Subcutaneous abdominal adipose tissue (tissue), 5 donors: ENCODE measurements at regions not wholly inside any gene's neighbourhood (a gene's known extent, or its start where the extent isn't known, plus 50 kb on each side); places are given as distances from the start of the nearest gene placed in this dataset.

ENCODE experiments used
- H3K27ac ChIP-seq: one replicate; pipeline ENCODE4 v1.7.0; 2013; ENCODE audit warnings: low read depth, mild to moderate bottlenecking, inconsistent platforms, low read length, moderate library complexity
- H3K27me3 ChIP-seq, 5 donors: one replicate each; pipeline ENCODE4 v1.7.0; 2013; ENCODE audit warnings: low read length in 5 of 5, inconsistent platforms in 1 of 5; ENCODE audit not compliant: control insufficient read depth in 5 of 5, insufficient read depth in 4 of 5
- H3K36me3 ChIP-seq, 5 donors: one replicate each; pipeline ENCODE4 v1.7.0; 2013; ENCODE audit warnings: low read length in 5 of 5; ENCODE audit not compliant: control insufficient read depth in 5 of 5, insufficient read depth in 5 of 5
- H3K4me1 ChIP-seq, 5 donors: one replicate each; pipeline ENCODE4 v1.7.0; 2013; ENCODE audit warnings: low read length in 5 of 5, mild to moderate bottlenecking in 3 of 5, moderate library complexity in 1 of 5; ENCODE audit not compliant: control insufficient read depth in 5 of 5, insufficient read depth in 5 of 5
- H3K4me3 ChIP-seq, 5 donors: one replicate each; pipeline ENCODE4 v1.7.0; 2013; ENCODE audit warnings: low read length in 5 of 5, low read depth in 1 of 5
- H3K9ac ChIP-seq, 5 donors: one replicate each; pipeline ENCODE4 v1.7.0; 2013; ENCODE audit warnings: low read length in 5 of 5, mild to moderate bottlenecking in 4 of 5, moderate library complexity in 3 of 5
- H3K9me3 ChIP-seq, 5 donors: one replicate each; pipeline ENCODE4 v1.7.0; 2013; ENCODE audit warnings: low read length in 5 of 5; ENCODE audit not compliant: control insufficient read depth in 5 of 5
- donor health status: healthy.
- donor health status: healthy.
- donor health status: healthy.
- donor health status: healthy.
- donor health status: healthy.

DNA sequence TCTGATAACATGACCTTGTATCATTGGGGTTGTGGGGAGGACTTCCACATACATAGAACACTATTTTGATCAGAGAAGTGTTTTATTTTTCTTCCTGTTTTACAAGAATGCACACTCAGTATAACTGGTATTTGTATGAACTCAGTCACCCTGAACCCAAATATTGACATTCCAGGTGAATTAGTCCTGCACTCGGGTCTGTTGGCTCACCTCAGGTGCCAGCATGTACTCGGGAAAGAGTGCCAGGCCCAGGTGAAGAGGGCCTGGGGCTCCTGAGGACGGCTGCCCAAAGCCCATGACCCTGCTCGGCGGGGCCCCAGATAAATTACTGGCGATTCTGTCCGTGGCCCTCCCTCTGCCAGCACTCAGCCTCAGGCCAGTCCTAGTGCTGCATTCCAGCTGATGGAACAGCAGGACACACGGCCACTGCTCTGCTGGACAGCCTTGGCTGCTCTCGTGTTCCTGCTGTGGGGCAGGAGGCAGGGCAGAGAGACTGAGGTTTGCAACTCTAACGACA lies 75.4 kb upstream of the TMPRSS2 start:
- no peaks in the 10 kb centered on the region for H3K4me1 ChIP-seq
- H3K9me3 ChIP-seq = peaks cover 10 to 26% (median 14%) of the 10 kb centered on the region in 5 donors
- no peaks in the 10 kb centered on the region for H3K36me3 ChIP-seq
- H3K27ac ChIP-seq = no peak overlapping the region
- no peak overlapping the region for H3K9ac ChIP-seq
- no peak overlapping the region for H3K4me3 ChIP-seq
- peaks cover 0 to 11% (median 11%) of the 10 kb centered on the region in 5 donors for H3K27me3 ChIP-seq

DNA sequence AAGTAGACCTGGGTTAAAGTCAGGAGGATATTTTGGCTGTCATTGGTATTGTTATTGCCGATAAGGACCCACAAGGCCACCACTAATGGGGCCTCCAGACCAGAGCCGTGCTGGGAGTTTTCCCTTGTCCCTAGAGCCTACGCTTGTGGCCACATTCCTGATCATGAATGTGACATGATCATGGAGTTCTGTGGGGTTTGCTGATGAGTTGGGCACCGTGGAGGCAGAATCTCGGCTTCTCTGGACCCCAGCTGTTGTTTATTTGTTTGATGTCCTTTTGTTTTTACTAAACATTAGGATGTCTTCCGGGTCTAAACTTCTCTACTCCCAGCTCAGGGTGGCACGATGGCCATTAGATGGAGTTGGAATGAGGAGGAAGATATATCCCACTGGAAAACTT lies 74.9 kb upstream of the TMPRSS2 start:
- Histone ChIP-seq H3K36me3 (no peaks in the 10 kb centered on the region), H3K27me3 (peaks cover 0 to 11% (median 11%) of the 10 kb centered on the region in 5 donors), H3K4me1 (no peaks in the 10 kb centered on the region), H3K9me3 (peaks cover 10 to 30% (median 18%) of the 10 kb centered on the region in 5 donors), H3K4me3 (no peak overlapping the region), H3K27ac (no peak overlapping the region), H3K9ac (no peak overlapping the region)

DNA sequence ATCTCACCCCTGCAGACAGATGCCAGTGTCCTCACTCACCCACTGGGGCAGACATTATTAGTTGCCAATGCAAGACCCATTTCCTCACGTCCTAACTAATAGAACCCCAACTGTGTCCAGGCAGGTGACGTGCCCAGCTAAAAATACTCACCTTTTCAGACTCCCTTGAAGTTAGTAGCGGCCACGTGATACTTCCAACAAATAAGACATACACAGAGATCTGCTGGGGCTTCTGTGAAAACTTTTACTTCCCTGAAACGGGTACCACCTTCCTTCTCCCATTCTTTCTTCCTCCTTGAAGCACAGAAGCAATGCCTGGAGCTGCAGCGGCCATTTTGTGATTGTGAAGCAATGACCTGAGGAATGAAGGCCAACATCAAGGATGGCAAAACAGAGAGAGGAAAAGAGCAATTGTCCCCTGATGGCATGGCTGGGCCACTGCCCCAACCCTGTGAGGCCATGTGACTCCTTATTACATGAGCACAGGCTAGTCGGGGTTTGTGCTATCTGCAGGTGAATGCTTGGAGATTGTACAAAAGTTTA lies 74.4 kb upstream of the TMPRSS2 start:
- Histone ChIP-seq H3K4me3 (no peak overlapping the region), H3K9me3 (peaks cover 12 to 32% (median 23%) of the 10 kb centered on the region in 5 donors), H3K27ac (no peak overlapping the region), H3K27me3 (peaks cover 0 to 11% (median 11%) of the 10 kb centered on the region in 5 donors), H3K36me3 (no peaks in the 10 kb centered on the region), H3K4me1 (no peaks in the 10 kb centered on the region), H3K9ac (no peak overlapping the region)

DNA sequence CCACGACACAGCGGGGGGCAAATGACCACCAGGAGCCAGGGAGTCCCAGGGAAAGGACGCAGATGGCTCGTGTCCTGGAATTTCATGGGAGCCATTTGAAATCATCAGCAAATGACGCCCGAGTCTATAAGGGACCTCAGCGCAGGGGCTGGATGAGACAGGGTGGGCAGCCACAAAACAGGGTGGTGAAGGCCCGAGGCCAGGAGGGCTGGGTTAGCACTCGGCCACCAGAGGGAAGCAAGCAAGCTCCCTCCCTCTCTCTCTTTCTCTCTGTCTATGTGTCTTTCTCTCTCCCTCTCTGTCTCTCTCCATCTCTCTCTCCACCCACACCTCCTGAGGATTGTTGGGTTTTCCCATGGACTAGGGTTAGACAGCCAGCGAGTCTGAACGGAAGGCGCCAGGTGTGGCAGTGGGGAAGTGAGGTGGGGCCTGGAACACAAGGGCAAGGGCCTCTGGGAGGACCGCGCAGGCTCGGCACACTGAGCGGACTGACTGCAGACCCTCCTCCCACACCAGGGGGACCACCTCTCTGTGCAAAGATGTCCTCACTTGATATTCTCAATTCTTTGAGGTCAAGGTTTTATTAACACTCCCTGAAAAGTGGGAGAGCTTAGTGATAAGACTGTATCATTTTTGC lies 73.8 kb upstream of the TMPRSS2 start:
- Histone ChIP-seq H3K27ac (no peak overlapping the region), H3K9ac (no peak overlapping the region), H3K9me3 (peaks cover 14 to 34% (median 29%) of the 10 kb centered on the region in 5 donors), H3K36me3 (no peaks in the 10 kb centered on the region), H3K4me1 (no peaks in the 10 kb centered on the region), H3K4me3 (no peak overlapping the region), H3K27me3 (peaks cover 0 to 11% (median 11%) of the 10 kb centered on the region in 5 donors)

DNA sequence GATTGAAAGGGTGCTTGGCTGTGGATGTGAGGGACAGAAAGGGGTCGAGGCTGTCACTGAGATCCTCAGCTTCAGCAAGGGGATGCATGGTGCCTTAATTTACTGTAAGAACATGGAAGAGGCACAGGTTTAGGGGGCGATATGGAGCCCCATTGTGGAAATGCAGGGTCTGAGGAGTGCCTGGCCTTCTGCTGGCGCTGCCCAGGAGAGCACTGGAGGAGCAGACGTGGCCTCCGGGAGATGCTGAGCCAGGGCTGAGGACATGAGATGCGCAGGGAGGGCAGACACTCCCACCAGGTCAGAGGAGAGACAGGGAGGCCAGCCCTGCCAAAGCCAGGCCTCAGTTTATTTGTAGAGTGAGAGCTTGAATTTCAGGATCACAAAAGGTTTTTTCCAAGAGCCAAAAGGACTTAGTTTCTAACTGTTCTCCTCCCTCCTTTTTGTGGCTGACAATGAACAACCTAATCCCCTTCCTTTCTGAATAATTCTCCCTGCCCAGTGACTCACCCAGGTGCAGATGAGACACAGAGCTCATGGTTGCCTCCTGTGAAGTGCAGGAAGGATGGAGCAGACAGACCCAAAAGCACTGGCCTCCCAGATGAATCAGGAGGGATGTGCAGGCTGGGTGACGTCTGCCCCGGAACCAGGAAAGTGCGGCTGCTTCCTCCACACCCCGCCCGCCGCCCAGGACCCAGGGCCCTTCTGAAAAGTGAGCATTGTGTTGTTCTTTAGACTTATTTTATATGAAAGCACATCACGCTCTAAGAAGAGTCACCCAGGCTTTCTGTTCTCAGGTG lies 73.0 kb upstream of the TMPRSS2 start:
- H3K27ac ChIP-seq = no peak overlapping the region
- H3K9me3 ChIP-seq = peaks cover 17 to 36% (median 29%) of the 10 kb centered on the region in 5 donors
- H3K4me1 ChIP-seq = no peaks in the 10 kb centered on the region
- no peaks in the 10 kb centered on the region for H3K36me3 ChIP-seq
- no peak overlapping the region for H3K4me3 ChIP-seq
- H3K27me3 ChIP-seq = peaks cover 0 to 11% (median 11%) of the 10 kb centered on the region in 5 donors
- H3K9ac ChIP-seq = no peak overlapping the region

DNA sequence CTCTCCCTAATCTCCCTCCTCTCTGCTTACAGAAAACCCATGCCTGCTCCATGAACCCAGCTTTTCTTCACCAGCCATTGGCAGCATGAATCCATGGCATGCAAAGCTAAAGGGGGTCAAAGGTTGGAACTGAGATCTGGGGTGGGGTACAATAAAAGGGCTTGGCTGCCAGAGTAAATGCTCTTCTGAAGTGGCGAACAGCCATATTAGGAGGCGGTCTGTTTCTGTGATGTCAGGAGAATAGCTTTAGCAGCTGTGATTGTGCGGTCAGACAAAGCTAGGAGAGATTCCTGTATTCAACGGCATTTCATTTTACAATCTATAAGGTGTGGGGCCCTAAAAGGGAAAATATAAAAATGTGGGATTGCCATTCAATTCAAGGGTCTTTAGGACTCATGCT lies 71.7 kb upstream of the TMPRSS2 start:
- Histone ChIP-seq H3K4me3 (no peak overlapping the region), H3K36me3 (no peaks in the 10 kb centered on the region), H3K27me3 (peaks cover 0 to 11% (median 3%) of the 10 kb centered on the region in 5 donors), H3K9ac (no peak overlapping the region), H3K27ac (no peak overlapping the region), H3K9me3 (peaks cover 17 to 40% (median 29%) of the 10 kb centered on the region in 5 donors), H3K4me1 (no peaks in the 10 kb centered on the region)

DNA sequence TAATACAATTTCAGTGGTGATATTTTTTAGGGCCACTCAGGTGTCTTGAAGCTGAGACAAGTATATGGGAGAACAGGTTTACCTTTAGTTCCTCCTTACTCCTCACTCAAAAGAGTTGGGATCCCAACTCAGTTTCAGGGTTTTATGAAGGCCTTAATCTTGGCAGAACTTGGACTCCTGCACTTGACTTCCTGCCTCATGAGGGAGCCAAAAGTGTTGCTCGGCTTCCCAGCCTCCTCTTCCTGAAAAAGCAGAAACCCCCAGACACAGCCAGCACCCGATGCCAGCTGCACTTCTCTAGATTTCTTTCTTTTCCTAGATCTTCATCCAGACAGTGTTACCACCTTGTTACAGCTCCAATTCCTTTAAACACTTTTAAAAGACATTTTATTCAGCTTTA lies 70.8 kb upstream of the TMPRSS2 start:
- Histone ChIP-seq H3K9ac (no peak overlapping the region), H3K27ac (no peak overlapping the region)

DNA sequence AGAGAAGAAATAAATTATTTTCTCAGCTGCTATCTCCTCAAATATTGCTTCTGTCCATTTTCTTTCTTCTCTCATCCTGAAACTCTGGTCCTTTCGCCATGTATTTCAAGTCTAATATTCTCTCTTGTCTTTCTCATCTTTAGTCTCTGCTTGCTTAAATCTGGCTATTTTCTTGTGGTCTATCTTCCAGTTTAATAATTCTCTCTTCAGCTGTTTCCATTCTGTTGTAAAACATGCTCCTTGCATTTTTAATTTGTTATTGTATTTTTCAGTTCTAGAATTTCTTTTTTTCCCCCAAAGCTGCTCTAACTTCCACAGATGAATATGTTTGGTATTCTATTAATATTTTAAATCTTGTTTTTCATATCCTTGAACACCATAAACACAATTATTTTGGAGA lies 70.1 kb upstream of the TMPRSS2 start:
- Histone ChIP-seq H3K9ac (no peak overlapping the region), H3K4me3 (no peak overlapping the region), H3K27me3 (peaks cover 0 to 9% (median 3%) of the 10 kb centered on the region in 5 donors), H3K27ac (no peak overlapping the region), H3K4me1 (no peaks in the 10 kb centered on the region), H3K9me3 (peaks cover 17 to 40% (median 29%) of the 10 kb centered on the region in 5 donors), H3K36me3 (no peaks in the 10 kb centered on the region)

More for the DNA sequence above, 70.8 kb upstream of the TMPRSS2 start:
- H3K27me3 ChIP-seq = peaks cover 0 to 9% (median 3%) of the 10 kb centered on the region in 5 donors
- H3K9me3 ChIP-seq = peaks cover 17 to 40% (median 29%) of the 10 kb centered on the region in 5 donors
- H3K36me3 ChIP-seq = no peaks in the 10 kb centered on the region
- no peaks in the 10 kb centered on the region for H3K4me1 ChIP-seq
- peak overlapping the region in 1 of 5 donors; percentile 9 for H3K4me3 ChIP-seq

DNA sequence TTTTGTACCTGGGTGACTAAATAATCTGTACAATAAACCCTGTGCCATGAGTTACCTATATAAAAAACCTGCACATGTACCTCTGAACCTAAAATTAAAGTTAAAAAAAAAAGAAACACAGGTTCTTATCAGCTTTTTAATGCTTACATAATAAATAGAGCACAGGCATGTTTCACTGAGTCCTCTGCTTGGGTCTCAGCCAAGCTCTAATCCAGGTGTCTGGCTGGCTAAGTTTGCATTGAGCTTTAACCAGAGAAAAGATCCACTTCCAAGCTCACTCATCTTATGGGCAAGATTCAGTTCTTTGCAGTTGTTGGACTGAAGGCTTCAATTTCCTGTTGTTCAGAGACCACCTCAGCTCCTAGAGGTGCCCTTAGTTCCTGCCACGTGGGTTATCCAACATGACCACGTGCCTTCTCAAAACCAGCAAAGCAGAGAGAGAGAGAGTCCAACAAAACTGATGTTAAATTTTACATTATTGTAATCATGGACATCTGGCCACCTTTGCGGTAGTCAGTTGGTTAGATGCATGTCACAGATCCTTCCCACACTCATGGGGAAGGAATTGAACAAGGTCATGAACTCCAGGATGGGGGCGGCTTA lies 68.2 kb upstream of the TMPRSS2 start:
- Histone ChIP-seq H3K9me3 (peaks cover 20 to 42% (median 31%) of the 10 kb centered on the region in 5 donors), H3K9ac (no peak overlapping the region), H3K27me3 (peaks cover 0 to 3% (median 0%) of the 10 kb centered on the region in 5 donors), H3K36me3 (no peaks in the 10 kb centered on the region), H3K4me1 (no peaks in the 10 kb centered on the region), H3K4me3 (no peak overlapping the region), H3K27ac (no peak overlapping the region)
